Fibroblast of lung (primary cell): ENCODE measurements at regions not wholly inside any gene's neighbourhood (a gene's known extent, or its start where the extent isn't known, plus 50 kb on each side); places are given as distances from the start of the nearest gene placed in this dataset.

Experiments
- DNase-seq, 2 donors: peaks; one replicate each; pipeline versions ENCODE4 v3.0.0 to v3.0.0-alpha.2; 2010; ENCODE audit warnings: low read depth in 2 of 2
- H2AFZ ChIP-seq: 2 replicates; pipeline ENCODE4 v1.5.1; 2012; ENCODE audit warnings: low read length, control low read depth, inconsistent platforms
- H3K27ac ChIP-seq: 2 replicates; pipeline ENCODE4 v1.5.1; 2011; ENCODE audit warnings: low read length, control low read depth; ENCODE audit not compliant: insufficient read depth
- H3K27me3 ChIP-seq: 2 replicates; pipeline ENCODE4 v1.5.1; 2011; ENCODE audit warnings: mild to moderate bottlenecking, low read length; ENCODE audit not compliant: control insufficient read depth, insufficient read depth
- H3K36me3 ChIP-seq: 2 replicates; pipeline ENCODE4 v1.5.1; 2011; ENCODE audit warnings: low read length; ENCODE audit not compliant: control insufficient read depth, insufficient read depth
- H3K4me1 ChIP-seq: 2 replicates; pipeline ENCODE4 v1.5.1; 2011; ENCODE audit warnings: low read length; ENCODE audit not compliant: control insufficient read depth, insufficient read depth; ENCODE audit errors: extremely low read depth
- H3K4me2 ChIP-seq: 2 replicates; pipeline ENCODE4 v1.5.1; 2011; ENCODE audit warnings: low read length, control low read depth; ENCODE audit not compliant: insufficient read depth; ENCODE audit errors: extremely low read depth
- H3K4me3 ChIP-seq, 4 experiments: fragments of 200-600 bp in 1 of 4; sonication (generic) in 1 of 4; replicated peaks in 1 of 4; 2 replicates each; pipeline ENCODE4 v1.5.1; 2011 to 2016; ENCODE audit warnings: low read length in 4 of 4, low read depth in 3 of 4, mild to moderate bottlenecking in 3 of 4, control low read depth in 2 of 4, inconsistent platforms in 1 of 4, mixed read lengths in 1 of 4; ENCODE audit not compliant: insufficient read depth in 1 of 4; ENCODE audit errors: control extremely low read depth in 1 of 4
- H3K79me2 ChIP-seq: 2 replicates; pipeline ENCODE4 v1.5.1; 2012; ENCODE audit warnings: mild to moderate bottlenecking, low read length, inconsistent platforms; ENCODE audit not compliant: control insufficient read depth, insufficient read depth
- H3K9ac ChIP-seq: 2 replicates; pipeline ENCODE4 v1.5.1; 2011; ENCODE audit warnings: mild to moderate bottlenecking, low read length, control low read depth; ENCODE audit not compliant: insufficient read depth
- H3K9me3 ChIP-seq: 2 replicates; pipeline ENCODE4 v1.5.1; 2012; ENCODE audit warnings: low read depth, low read length; ENCODE audit not compliant: control insufficient read depth, insufficient read depth
- H4K20me1 ChIP-seq: 2 replicates; pipeline ENCODE4 v1.5.1; 2011; ENCODE audit warnings: low read length; ENCODE audit not compliant: control insufficient read depth, insufficient read depth; ENCODE audit errors: extremely low read depth
- EZH2 ChIP-seq: IDR thresholded peaks from 2 replicates; pipeline ENCODE4 v1.5.1; 2012; ENCODE audit warnings: low read length, control low read depth, mild to moderate bottlenecking; ENCODE audit errors: missing control alignments
- TF ChIP-seq, protein P1 (sequence below), 2 donors: IDR thresholded peaks in 1 of 2; conservative IDR thresholded peaks in 1 of 2; 1 replicate in 1 of 2; 2 replicates in 1 of 2; pipeline ENCODE4 v1.5.1; 2011 to 2012; ENCODE audit warnings: low read length in 2 of 2, control low read depth in 1 of 2, inconsistent platforms in 1 of 2, low read depth in 1 of 2, mild to moderate bottlenecking in 1 of 2

DNA sequence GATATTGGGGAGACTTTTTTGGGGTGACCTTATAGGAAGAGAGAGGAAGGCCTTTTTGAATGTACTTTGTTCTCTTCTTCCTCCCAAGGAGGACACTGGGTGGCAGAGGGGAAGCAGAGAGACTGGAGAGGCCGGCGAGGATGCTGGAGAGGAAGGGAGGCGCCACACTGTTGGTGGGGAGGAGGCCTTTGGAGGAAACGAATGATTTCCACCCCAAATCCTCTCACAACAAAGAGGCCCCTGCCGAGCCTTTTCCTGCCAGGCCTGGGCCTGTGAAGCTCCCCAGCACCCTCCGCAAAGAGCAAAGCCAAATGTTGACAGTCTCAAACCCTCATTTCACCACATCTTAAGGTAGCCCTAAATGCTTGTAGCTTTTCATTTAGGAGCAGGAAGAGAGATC is 59.0 kb upstream of the UPP2 start:
- no peaks in the 10 kb centered on the region for H3K27me3 ChIP-seq
- H4K20me1 ChIP-seq: no peaks in the 10 kb centered on the region
- TF ChIP-seq, protein P1, sequence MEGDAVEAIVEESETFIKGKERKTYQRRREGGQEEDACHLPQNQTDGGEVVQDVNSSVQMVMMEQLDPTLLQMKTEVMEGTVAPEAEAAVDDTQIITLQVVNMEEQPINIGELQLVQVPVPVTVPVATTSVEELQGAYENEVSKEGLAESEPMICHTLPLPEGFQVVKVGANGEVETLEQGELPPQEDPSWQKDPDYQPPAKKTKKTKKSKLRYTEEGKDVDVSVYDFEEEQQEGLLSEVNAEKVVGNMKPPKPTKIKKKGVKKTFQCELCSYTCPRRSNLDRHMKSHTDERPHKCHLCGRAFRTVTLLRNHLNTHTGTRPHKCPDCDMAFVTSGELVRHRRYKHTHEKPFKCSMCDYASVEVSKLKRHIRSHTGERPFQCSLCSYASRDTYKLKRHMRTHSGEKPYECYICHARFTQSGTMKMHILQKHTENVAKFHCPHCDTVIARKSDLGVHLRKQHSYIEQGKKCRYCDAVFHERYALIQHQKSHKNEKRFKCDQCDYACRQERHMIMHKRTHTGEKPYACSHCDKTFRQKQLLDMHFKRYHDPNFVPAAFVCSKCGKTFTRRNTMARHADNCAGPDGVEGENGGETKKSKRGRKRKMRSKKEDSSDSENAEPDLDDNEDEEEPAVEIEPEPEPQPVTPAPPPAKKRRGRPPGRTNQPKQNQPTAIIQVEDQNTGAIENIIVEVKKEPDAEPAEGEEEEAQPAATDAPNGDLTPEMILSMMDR (conservative IDR thresholded peaks at IDR 0.05 in 1 of 2, IDR thresholded peaks at IDR 0.05 in 1 of 2; ENCODE audit: low read depth in 1 of 2, low read length in 2 of 2): no peak
- TF ChIP-seq EZH2: no peak
- no peak overlapping the region for H3K4me2 ChIP-seq
- no peaks in the 10 kb centered on the region for H3K79me2 ChIP-seq
- H3K4me3 ChIP-seq: no peak overlapping the region
- H3K36me3 ChIP-seq: no peaks in the 10 kb centered on the region
- no peaks in the 10 kb centered on the region for H3K4me1 ChIP-seq
- H3K9ac ChIP-seq: no peak overlapping the region
- no peak overlapping the region for H3K27ac ChIP-seq
- H3K9me3 ChIP-seq: no peaks in the 10 kb centered on the region
- no peak for DNase-seq
- no peak overlapping the region for H2AFZ ChIP-seq

DNA sequence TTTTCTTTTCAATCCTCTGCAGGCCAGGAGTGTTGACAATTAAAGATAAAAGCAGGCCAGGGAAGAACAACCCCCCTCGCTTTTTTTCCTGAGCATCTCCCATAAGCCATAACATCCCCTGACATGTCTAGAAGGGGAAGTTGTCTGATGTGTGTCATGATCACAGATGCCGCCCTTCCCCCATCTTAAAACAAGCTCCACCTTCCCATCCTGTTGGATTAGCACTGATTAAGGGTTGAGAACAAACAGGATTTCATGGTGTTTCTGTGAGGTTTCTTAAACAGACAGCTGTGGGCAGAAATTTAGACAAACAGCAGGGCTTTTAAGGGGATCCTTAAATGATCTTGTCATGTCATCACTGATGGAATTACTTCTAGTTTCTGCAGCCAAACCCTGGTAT is 59.4 kb upstream of the UPP2 start:
- Histone ChIP-seq H3K36me3 (no peaks in the 10 kb centered on the region), H3K4me2 (no peak overlapping the region), H3K27me3 (no peaks in the 10 kb centered on the region), H2AFZ (no peak overlapping the region), H3K9ac (no peak overlapping the region), H3K4me1 (no peaks in the 10 kb centered on the region), H3K9me3 (no peaks in the 10 kb centered on the region), H3K4me3 (no peak overlapping the region), H3K79me2 (no peaks in the 10 kb centered on the region), H3K27ac (no peak overlapping the region), H4K20me1 (no peaks in the 10 kb centered on the region)
- DNase-seq: no peak
- TF ChIP-seq, protein P1 (conservative IDR thresholded peaks at IDR 0.05 in 1 of 2, IDR thresholded peaks at IDR 0.05 in 1 of 2; ENCODE audit: low read depth in 1 of 2, low read length in 2 of 2): no peak
- no peak for TF ChIP-seq EZH2

DNA sequence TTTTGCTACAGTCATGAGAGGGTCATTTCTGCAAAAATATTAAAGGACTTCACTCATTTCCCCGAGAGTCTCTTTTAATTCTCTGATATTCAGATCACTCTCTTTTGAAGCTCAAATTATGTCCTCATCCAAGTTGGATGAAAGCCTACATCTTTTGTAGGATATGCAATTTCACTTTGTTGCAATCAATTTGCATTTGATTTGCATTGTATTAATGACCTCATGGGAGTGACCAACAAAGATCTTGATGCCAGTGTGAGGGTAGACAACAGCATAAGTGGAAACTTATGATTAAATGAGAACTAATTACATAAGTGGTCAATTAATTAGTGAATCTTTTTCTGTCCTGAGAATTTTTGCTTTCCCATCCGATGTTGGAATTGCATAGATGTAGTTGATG is 60.3 kb upstream of the UPP2 start:
- Histone ChIP-seq H3K4me3 (no peak overlapping the region), H3K4me1 (no peaks in the 10 kb centered on the region), H3K9ac (no peak overlapping the region), H3K9me3 (no peaks in the 10 kb centered on the region), H3K36me3 (no peaks in the 10 kb centered on the region), H3K27me3 (no peaks in the 10 kb centered on the region), H3K79me2 (no peaks in the 10 kb centered on the region), H3K27ac (no peak overlapping the region), H3K4me2 (no peak overlapping the region), H4K20me1 (no peaks in the 10 kb centered on the region), H2AFZ (no peak overlapping the region)
- no peak for DNase-seq
- no peak for TF ChIP-seq EZH2
- TF ChIP-seq, protein P1 (conservative IDR thresholded peaks at IDR 0.05 in 1 of 2, IDR thresholded peaks at IDR 0.05 in 1 of 2; ENCODE audit: low read depth in 1 of 2, low read length in 2 of 2): no peak
